Keratinocyte (primary cell): ENCODE measurements at regions not wholly inside any gene's neighbourhood (a gene's known extent, or its start where the extent isn't known, plus 50 kb on each side); places are given as distances from the start of the nearest gene placed in this dataset.

Experiments
- DNase-seq: peaks from one replicate; pipeline ENCODE4 v3.0.0-alpha.2; 2011; ENCODE audit warnings: low read depth, missing footprints, low spot score
- FAIRE-seq: peaks from 2 replicates; lab custom pipeline; 2011; peaks lifted over from hg19 to GRCh38; lab: Jason Lieb, UNC
- H2AFZ ChIP-seq: 2 replicates; pipeline ENCODE4 v1.6.0; 2012; ENCODE audit warnings: low read length, control low read depth, inconsistent platforms; ENCODE audit not compliant: control insufficient read depth
- H3K27ac ChIP-seq: 2 replicates; pipeline ENCODE4 v1.5.1; 2011; ENCODE audit warnings: low read length; ENCODE audit not compliant: control insufficient read depth, insufficient read depth
- H3K27me3 ChIP-seq: 3 replicates; pipeline ENCODE4 v1.6.0; 2011; ENCODE audit warnings: low read length; ENCODE audit not compliant: control insufficient read depth, insufficient read depth; ENCODE audit errors: extremely low read depth
- H3K36me3 ChIP-seq, 2 experiments: 2 replicates in 1 of 2; 3 replicates in 1 of 2; pipeline ENCODE4 v1.5.1; 2011; ENCODE audit warnings: low read length in 2 of 2, mild to moderate bottlenecking in 1 of 2; ENCODE audit not compliant: control insufficient read depth in 2 of 2, insufficient read depth in 2 of 2; ENCODE audit errors: extremely low read depth in 1 of 2
- H3K4me1 ChIP-seq: 3 replicates; pipeline ENCODE4 v1.5.1; 2011; ENCODE audit warnings: low read length; ENCODE audit not compliant: control insufficient read depth, insufficient read depth; ENCODE audit errors: extremely low read depth
- H3K4me2 ChIP-seq: 3 replicates; pipeline ENCODE4 v1.6.0; 2011; ENCODE audit warnings: low read depth, low read length; ENCODE audit not compliant: control insufficient read depth, insufficient read depth; ENCODE audit errors: extremely low read depth
- H3K4me3 ChIP-seq, 3 experiments: fragments of 200-600 bp in 1 of 3; sonication (generic) in 1 of 3; 2 replicates in 2 of 3; 3 replicates in 1 of 3; pipeline ENCODE4 v1.5.1; 2011 to 2016; ENCODE audit warnings: low read length in 3 of 3, mild to moderate bottlenecking in 3 of 3, control low read depth in 2 of 3, inconsistent platforms in 1 of 3, low read depth in 1 of 3, mixed read lengths in 1 of 3, mixed run types in 1 of 3, moderate library complexity in 1 of 3; ENCODE audit not compliant: control insufficient read depth in 2 of 3, insufficient read depth in 2 of 3; ENCODE audit errors: extremely low read depth in 1 of 3
- H3K79me2 ChIP-seq: 2 replicates; pipeline ENCODE4 v1.6.0; 2012; ENCODE audit warnings: low read length; ENCODE audit not compliant: control insufficient read depth, insufficient read depth
- H3K9ac ChIP-seq: 3 replicates; pipeline ENCODE4 v1.6.0; 2011; ENCODE audit warnings: low read length; ENCODE audit not compliant: control insufficient read depth, insufficient read depth; ENCODE audit errors: extremely low read depth
- H3K9me1 ChIP-seq: 3 replicates; pipeline ENCODE4 v1.6.0; 2011; ENCODE audit warnings: low read length; ENCODE audit not compliant: control insufficient read depth, insufficient read depth; ENCODE audit errors: extremely low read depth
- H3K9me3 ChIP-seq: 2 replicates; pipeline ENCODE4 v1.5.1; 2012; ENCODE audit warnings: low read depth, low read length; ENCODE audit not compliant: control insufficient read depth
- H4K20me1 ChIP-seq: 3 replicates; pipeline ENCODE4 v1.6.0; 2011; ENCODE audit warnings: low read length; ENCODE audit not compliant: control insufficient read depth, insufficient read depth; ENCODE audit errors: extremely low read depth
- EZH2 ChIP-seq: IDR thresholded peaks from one replicate; pipeline ENCODE4 v1.6.1; 2012; ENCODE audit warnings: inconsistent platforms, mild to moderate bottlenecking, low read length, moderate library complexity
- dilution Hi-C: fragments of 300-500 bp; cut with MboI; formaldehyde crosslinking; loops from one replicate; pipeline ENCODE4 v1.7.0; 2020; ENCODE audit warnings: low sequenced_read_pairs; ENCODE audit not compliant: extremely low pct_ligation_motif_present
- TF ChIP-seq, protein P1 (sequence below), 3 experiments: IDR thresholded peaks in 1 of 3; conservative IDR thresholded peaks in 1 of 3; optimal IDR thresholded peaks in 1 of 3; 2 replicates in 2 of 3; 3 replicates in 1 of 3; pipeline versions ENCODE3 to v1.5.1; 2011; ENCODE audit warnings: low read length in 3 of 3, mild to moderate bottlenecking in 3 of 3, moderate library complexity in 2 of 3, control low read depth in 1 of 3, inconsistent platforms in 1 of 3; ENCODE audit not compliant: insufficient read depth in 2 of 3; ENCODE audit errors: extremely low read depth in 1 of 3

DNA sequence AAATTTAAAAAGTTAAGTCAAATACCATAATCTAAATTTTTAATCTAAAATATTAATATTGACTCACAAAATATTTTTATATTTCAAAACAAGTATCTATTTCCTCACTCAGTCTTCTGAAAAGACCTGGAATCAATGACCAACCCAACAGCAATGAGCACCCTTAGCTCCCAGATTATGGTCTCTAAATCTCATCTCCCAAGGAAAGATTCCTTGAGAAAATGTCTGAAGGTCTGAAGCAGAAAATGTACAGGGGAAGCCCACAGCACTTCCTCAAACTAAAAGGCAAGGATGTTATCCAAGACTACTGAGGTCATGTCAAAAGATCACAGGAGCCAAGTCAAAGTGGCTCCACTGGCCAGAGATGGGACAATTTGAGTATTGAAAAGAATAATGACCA lies 51.0 kb upstream of the SLCO2A1 start:
- no peaks in the 10 kb centered on the region for H3K79me2 ChIP-seq
- H3K9me3 ChIP-seq: no peaks in the 10 kb centered on the region
- H2AFZ ChIP-seq: no peak overlapping the region
- dilution Hi-C loops: no loop called here
- H3K9me1 ChIP-seq: no peaks in the 10 kb centered on the region
- H3K4me3 ChIP-seq: no peak overlapping the region
- no peak overlapping the region for H3K4me2 ChIP-seq
- FAIRE-seq (no peak), DNase-seq (no peak)
- no peaks in the 10 kb centered on the region for H3K36me3 ChIP-seq
- no peak for TF ChIP-seq EZH2
- TF ChIP-seq, protein P1, sequence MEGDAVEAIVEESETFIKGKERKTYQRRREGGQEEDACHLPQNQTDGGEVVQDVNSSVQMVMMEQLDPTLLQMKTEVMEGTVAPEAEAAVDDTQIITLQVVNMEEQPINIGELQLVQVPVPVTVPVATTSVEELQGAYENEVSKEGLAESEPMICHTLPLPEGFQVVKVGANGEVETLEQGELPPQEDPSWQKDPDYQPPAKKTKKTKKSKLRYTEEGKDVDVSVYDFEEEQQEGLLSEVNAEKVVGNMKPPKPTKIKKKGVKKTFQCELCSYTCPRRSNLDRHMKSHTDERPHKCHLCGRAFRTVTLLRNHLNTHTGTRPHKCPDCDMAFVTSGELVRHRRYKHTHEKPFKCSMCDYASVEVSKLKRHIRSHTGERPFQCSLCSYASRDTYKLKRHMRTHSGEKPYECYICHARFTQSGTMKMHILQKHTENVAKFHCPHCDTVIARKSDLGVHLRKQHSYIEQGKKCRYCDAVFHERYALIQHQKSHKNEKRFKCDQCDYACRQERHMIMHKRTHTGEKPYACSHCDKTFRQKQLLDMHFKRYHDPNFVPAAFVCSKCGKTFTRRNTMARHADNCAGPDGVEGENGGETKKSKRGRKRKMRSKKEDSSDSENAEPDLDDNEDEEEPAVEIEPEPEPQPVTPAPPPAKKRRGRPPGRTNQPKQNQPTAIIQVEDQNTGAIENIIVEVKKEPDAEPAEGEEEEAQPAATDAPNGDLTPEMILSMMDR (optimal IDR thresholded peaks at IDR 0.05 in 1 of 3, IDR thresholded peaks at IDR 0.05 in 1 of 3, conservative IDR thresholded peaks at IDR 0.05 in 1 of 3; ENCODE audit: extremely low read depth in 1 of 3, insufficient read depth in 2 of 3, low read length in 3 of 3): no peak
- H3K27me3 ChIP-seq: no peaks in the 10 kb centered on the region
- no peak overlapping the region for H3K27ac ChIP-seq
- H3K4me1 ChIP-seq: peaks cover 9% of the 10 kb centered on the region
- no peak overlapping the region for H3K9ac ChIP-seq
- H4K20me1 ChIP-seq: no peaks in the 10 kb centered on the region

DNA sequence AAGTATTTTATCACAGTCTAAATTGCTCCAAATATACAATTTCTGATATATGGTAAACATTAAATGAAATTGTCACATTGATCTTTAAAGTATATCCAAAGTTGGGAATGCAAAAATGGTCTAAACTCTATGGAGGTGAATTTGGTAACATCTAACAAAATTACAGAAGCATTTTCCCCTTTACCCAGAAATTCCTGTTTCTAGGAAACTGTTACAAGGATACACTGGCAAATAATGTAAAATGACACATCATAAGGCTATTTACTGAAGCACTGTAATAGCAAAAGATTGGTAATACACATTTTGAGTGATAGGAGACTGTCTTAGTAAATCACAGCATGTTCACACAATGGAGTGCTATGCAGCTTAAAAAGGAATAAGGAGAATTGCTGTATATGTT lies 50.0 kb upstream of the SLCO2A1 start:
- no peak for DNase-seq
- TF ChIP-seq EZH2: no peak
- TF ChIP-seq, protein P1 (optimal IDR thresholded peaks at IDR 0.05 in 1 of 3, IDR thresholded peaks at IDR 0.05 in 1 of 3, conservative IDR thresholded peaks at IDR 0.05 in 1 of 3; ENCODE audit: extremely low read depth in 1 of 3, insufficient read depth in 2 of 3, low read length in 3 of 3): no peak
- Histone ChIP-seq H4K20me1 (no peaks in the 10 kb centered on the region), H3K36me3 (no peaks in the 10 kb centered on the region), H3K27me3 (no peaks in the 10 kb centered on the region), H3K9me1 (no peaks in the 10 kb centered on the region), H3K79me2 (no peaks in the 10 kb centered on the region), H3K27ac (no peak overlapping the region), H3K4me2 (no peak overlapping the region), H3K4me3 (no peak overlapping the region), H3K4me1 (peaks cover 4% of the 10 kb centered on the region), H3K9ac (no peak overlapping the region), H2AFZ (no peak overlapping the region), H3K9me3 (no peaks in the 10 kb centered on the region)
- FAIRE-seq: no peak
- dilution Hi-C loops: no loop called here
